ENCODE measurements at regions not wholly inside any gene's neighbourhood (a gene's known extent, or its start where the extent isn't known, plus 50 kb on each side); places are given as distances from the start of the nearest gene placed in this dataset.
"Not testable (repeated sequence)": the region's sequence is repeated elsewhere in the genome, so short reads cannot be mapped to it uniquely, and the experiment has no call there.

GRCh38 chr3:178170698-178171535 lies 365.3 kb upstream of the KCNMB2 start:
- DNase-seq, result peak; percentile 18 to 78 (median 41)

GRCh38 chr3:178172121-178172520 lies 364.1 kb upstream of the KCNMB2 start:
- DNase-seq, result no peak

GRCh38 chr3:178174201-178174915 lies 361.9 kb upstream of the KCNMB2 start:
- DNase-seq, result no peak

- no peak for DNase-seq
These were observed 355.1 kb upstream of the KCNMB2 start for GRCh38 chr3:178181088-178181487.

GRCh38 chr3:178181784-178182183 lies 354.5 kb upstream of the KCNMB2 start:
- DNase-seq, result no peak

GRCh38 chr3:178182337-178182779 lies 353.9 kb upstream of the KCNMB2 start:
- no peak for DNase-seq

- no peak for DNase-seq
These were observed 351.4 kb upstream of the KCNMB2 start for GRCh38 chr3:178184833-178185232.

GRCh38 chr3:178186666-178187065 lies 349.6 kb upstream of the KCNMB2 start:
- DNase-seq, result no peak

- no peak for DNase-seq
These were observed 346.4 kb upstream of the KCNMB2 start for GRCh38 chr3:178189854-178190253.

GRCh38 chr3:178193846-178194245 lies 342.4 kb upstream of the KCNMB2 start:
- DNase-seq, result no peak

GRCh38 chr3:178194539-178194938 lies 341.7 kb upstream of the KCNMB2 start:
- no peak for DNase-seq

GRCh38 chr3:178195824-178196223 lies 340.4 kb upstream of the KCNMB2 start:
- no peak for DNase-seq

GRCh38 chr3:178198329-178198728 lies 337.9 kb upstream of the KCNMB2 start:
- DNase-seq, result no peak

GRCh38 chr3:178200316-178200715 lies 335.9 kb upstream of the KCNMB2 start:
- peak in 1 of 4 experiments; percentile 13 for DNase-seq

- peak in 1 of 4 experiments; percentile 13 for DNase-seq
These were observed 334.5 kb upstream of the KCNMB2 start for GRCh38 chr3:178201714-178202113.

- DNase-seq, result peak in 3 of 4 experiments; percentile 5 to 7 (median 6)
These were observed 334.0 kb upstream of the KCNMB2 start for GRCh38 chr3:178202194-178202593.

GRCh38 chr3:178203165-178203564 lies 333.1 kb upstream of the KCNMB2 start:
- peak; percentile 53 to 84 (median 72) for DNase-seq

- DNase-seq, result peak in 3 of 4 experiments; percentile 8 to 68 (median 38)
These were observed 332.6 kb upstream of the KCNMB2 start for GRCh38 chr3:178203650-178204049.

- DNase-seq, result no peak
These were observed 330.5 kb upstream of the KCNMB2 start for GRCh38 chr3:178205740-178206139.

- DNase-seq, result no peak
These were observed 329.7 kb upstream of the KCNMB2 start for GRCh38 chr3:178206521-178206920.

GRCh38 chr3:178207161-178207560 lies 329.1 kb upstream of the KCNMB2 start:
- not testable (repeated sequence) for DNase-seq

- DNase-seq, result not testable (repeated sequence)
These were observed 328.6 kb upstream of the KCNMB2 start for GRCh38 chr3:178207627-178208026.

- not testable (repeated sequence) for DNase-seq
These were observed 327.1 kb upstream of the KCNMB2 start for GRCh38 chr3:178209116-178209515.

GRCh38 chr3:178209618-178210017 lies 326.6 kb upstream of the KCNMB2 start:
- DNase-seq, result not testable (repeated sequence)
